ENCODE measurements at regions not wholly inside any gene's neighbourhood (a gene's known extent, or its start where the extent isn't known, plus 50 kb on each side); places are given as distances from the start of the nearest gene placed in this dataset.

DNA sequence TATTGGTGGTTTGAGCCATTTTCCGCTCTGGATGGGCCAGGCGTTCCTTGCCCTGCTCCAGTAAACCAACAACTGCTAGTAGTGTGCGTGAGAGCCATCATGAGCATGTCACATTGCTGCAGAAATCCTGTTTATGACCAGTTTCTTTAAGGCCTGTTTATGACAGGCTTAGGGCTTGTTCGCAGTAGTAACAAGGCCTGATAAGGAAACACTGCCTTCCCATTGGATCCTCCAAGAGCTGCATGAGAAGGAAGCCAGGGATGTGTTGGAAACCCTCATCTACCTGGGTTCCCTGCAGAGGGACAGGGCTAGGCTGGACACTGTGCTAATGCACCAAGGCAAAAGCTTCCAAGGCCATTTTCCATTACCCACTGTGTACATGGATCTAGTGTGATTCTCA is 153.9 kb downstream of the ZNF518B start:
- no peaks in the 10 kb centered on the region for H3K27me3 ChIP-seq (ENCODE audit: low read depth)
- DNase-seq = no peak
- H3K36me3 ChIP-seq = no peaks in the 10 kb centered on the region
- intact Hi-C loops (cut with DNase I) = no loop called here
- H3K27ac ChIP-seq = no peak overlapping the region
- no peak overlapping the region for H3K4me3 ChIP-seq
- no peaks in the 10 kb centered on the region for H3K9me3 ChIP-seq
- H3K4me1 ChIP-seq = no peaks in the 10 kb centered on the region
- TF ChIP-seq, protein P1, sequence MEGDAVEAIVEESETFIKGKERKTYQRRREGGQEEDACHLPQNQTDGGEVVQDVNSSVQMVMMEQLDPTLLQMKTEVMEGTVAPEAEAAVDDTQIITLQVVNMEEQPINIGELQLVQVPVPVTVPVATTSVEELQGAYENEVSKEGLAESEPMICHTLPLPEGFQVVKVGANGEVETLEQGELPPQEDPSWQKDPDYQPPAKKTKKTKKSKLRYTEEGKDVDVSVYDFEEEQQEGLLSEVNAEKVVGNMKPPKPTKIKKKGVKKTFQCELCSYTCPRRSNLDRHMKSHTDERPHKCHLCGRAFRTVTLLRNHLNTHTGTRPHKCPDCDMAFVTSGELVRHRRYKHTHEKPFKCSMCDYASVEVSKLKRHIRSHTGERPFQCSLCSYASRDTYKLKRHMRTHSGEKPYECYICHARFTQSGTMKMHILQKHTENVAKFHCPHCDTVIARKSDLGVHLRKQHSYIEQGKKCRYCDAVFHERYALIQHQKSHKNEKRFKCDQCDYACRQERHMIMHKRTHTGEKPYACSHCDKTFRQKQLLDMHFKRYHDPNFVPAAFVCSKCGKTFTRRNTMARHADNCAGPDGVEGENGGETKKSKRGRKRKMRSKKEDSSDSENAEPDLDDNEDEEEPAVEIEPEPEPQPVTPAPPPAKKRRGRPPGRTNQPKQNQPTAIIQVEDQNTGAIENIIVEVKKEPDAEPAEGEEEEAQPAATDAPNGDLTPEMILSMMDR (IDR thresholded peaks at IDR 0.05) = no peak
- ATAC-seq = no peak

- no peak overlapping the region for H3K4me3 ChIP-seq
- H3K36me3 ChIP-seq = no peaks in the 10 kb centered on the region
- intact Hi-C loops (cut with DNase I) = no loop called here
- ATAC-seq (no peak), DNase-seq (no peak)
- no peak overlapping the region for H3K27ac ChIP-seq
- H3K4me1 ChIP-seq = no peaks in the 10 kb centered on the region
- no peaks in the 10 kb centered on the region for H3K27me3 ChIP-seq (ENCODE audit: low read depth)
- TF ChIP-seq, protein P1 (IDR thresholded peaks at IDR 0.05) = no peak
- no peaks in the 10 kb centered on the region for H3K9me3 ChIP-seq
Observed at GRCh38 chr4:10302096-10302495, 155.1 kb downstream of the ZNF518B start.

GRCh38 chr4:10299601-10300000 is 157.6 kb downstream of the ZNF518B start:
- Histone ChIP-seq H3K27ac (no peak overlapping the region), H3K4me1 (no peaks in the 10 kb centered on the region), H3K27me3 (ENCODE audit: low read depth) (no peaks in the 10 kb centered on the region), H3K36me3 (no peaks in the 10 kb centered on the region), H3K9me3 (no peaks in the 10 kb centered on the region), H3K4me3 (no peak overlapping the region)
- intact Hi-C loops (cut with DNase I) = no loop called here
- DNase-seq = no peak
- no peak for ATAC-seq
- TF ChIP-seq, protein P1 (IDR thresholded peaks at IDR 0.05) = no peak

DNA sequence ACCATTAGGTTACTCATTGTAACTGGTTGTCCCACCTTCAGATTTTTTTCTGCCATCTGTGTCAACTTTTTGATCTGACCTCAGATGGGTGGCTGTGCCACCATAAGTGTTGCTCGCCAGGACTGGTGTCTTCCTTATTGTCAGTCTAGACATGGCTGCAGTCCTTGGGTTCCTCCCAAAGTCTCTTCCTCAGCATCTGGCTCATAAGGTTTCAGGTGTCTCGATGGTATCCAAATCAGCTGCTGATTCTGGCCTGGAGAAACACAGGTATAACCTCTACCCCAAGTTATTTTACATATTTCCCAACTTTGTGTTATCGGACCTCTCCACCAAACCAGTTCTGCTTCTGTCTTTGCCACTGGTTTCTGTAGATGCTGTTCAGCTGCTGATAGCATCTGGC is 158.5 kb downstream of the ZNF518B start:
- H3K4me3 ChIP-seq = no peak overlapping the region
- ATAC-seq (no peak), DNase-seq (no peak)
- intact Hi-C loops (cut with DNase I) = no loop called here
- H3K4me1 ChIP-seq = no peaks in the 10 kb centered on the region
- no peaks in the 10 kb centered on the region for H3K27me3 ChIP-seq (ENCODE audit: low read depth)
- no peaks in the 10 kb centered on the region for H3K36me3 ChIP-seq
- H3K27ac ChIP-seq = no peak overlapping the region
- H3K9me3 ChIP-seq = no peaks in the 10 kb centered on the region
- TF ChIP-seq, protein P1 (IDR thresholded peaks at IDR 0.05) = no peak

DNA sequence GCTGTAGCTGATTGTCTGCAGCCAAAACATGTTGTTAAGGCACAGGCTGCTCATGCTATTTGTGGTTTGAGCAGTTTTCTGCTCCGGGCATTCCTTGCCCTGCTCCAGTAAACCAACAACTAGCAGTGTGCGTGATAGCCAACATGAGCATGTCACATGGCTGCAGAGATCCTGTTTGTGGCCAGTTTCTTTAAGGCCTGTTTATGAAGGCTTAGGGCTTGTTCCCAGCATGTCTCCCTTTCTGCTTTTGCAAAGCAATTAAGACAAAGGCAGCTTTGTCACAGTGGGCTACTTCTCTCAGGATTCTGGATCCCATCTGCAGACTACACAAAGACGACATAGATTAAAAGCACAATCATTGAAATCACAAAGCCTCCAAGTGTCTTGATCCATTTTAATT is 160.5 kb downstream of the ZNF518B start:
- Histone ChIP-seq H3K27ac (no peak overlapping the region), H3K4me3 (no peak overlapping the region), H3K36me3 (no peaks in the 10 kb centered on the region), H3K9me3 (no peaks in the 10 kb centered on the region), H3K27me3 (ENCODE audit: low read depth) (no peaks in the 10 kb centered on the region), H3K4me1 (no peaks in the 10 kb centered on the region)
- intact Hi-C loops (cut with DNase I) = no loop called here
- ATAC-seq (no peak), DNase-seq (no peak)
- TF ChIP-seq, protein P1 (IDR thresholded peaks at IDR 0.05) = no peak

GRCh38 chr4:10295301-10295700 is 161.9 kb downstream of the ZNF518B start:
- no peaks in the 10 kb centered on the region for H3K36me3 ChIP-seq
- DNase-seq (no peak), ATAC-seq (no peak)
- no peaks in the 10 kb centered on the region for H3K27me3 ChIP-seq (ENCODE audit: low read depth)
- intact Hi-C loops (cut with DNase I) = no loop called here
- H3K27ac ChIP-seq = no peak overlapping the region
- no peak overlapping the region for H3K4me3 ChIP-seq
- H3K4me1 ChIP-seq = no peaks in the 10 kb centered on the region
- TF ChIP-seq, protein P1 (IDR thresholded peaks at IDR 0.05) = no peak
- no peaks in the 10 kb centered on the region for H3K9me3 ChIP-seq

Data from lower lobe of right lung (tissue), 2 donors.